HT1080 (cell line): ENCODE measurements at regions not wholly inside any gene's neighbourhood (a gene's known extent, or its start where the extent isn't known, plus 50 kb on each side); places are given as distances from the start of the nearest gene placed in this dataset.

Experiments used
- DNase-seq: peaks from one replicate; pipeline ENCODE4 v3.0.0-alpha.2; 2015; ENCODE audit warnings: low read depth

DNA sequence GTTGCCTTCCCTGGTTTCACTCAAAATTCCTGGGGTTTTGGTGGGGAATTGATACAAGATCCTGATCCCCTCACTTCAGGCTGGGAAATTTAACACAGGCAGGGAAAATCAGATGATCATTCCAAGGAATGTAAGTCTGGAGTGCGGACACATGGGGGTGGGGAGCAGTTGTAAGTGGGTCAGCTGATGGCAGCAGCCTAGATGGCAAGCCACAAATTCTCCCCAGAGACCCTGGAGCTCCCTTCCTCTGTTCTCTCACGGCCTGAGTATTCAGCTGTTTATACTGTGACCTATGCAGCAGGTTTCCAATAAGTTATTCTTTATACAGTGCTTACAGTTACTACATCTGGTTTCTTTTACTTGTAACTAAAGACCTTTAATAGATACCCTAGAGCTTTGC, 144.9 kb downstream of the SH3BGRL2 start:
- DNase-seq = no peak

DNA sequence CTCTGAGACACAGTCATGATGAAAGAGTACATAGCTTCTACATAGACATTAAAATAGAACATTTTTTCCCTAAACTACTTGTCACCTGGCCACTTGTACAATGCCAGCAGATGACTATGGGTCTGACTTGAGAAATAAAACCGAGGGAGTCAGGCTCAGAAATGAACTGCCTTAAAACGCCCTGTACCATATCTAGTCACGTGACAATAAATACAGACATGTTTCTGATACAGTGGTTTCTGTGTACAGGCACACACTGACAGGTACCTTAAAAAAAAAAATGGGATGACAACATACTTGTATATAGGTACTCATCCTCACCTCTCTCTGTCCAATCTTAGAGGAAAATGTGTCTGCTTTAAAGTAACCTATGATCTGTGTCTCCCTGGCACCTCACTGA, 144.1 kb downstream of the SH3BGRL2 start:
- DNase-seq = no peak

DNA sequence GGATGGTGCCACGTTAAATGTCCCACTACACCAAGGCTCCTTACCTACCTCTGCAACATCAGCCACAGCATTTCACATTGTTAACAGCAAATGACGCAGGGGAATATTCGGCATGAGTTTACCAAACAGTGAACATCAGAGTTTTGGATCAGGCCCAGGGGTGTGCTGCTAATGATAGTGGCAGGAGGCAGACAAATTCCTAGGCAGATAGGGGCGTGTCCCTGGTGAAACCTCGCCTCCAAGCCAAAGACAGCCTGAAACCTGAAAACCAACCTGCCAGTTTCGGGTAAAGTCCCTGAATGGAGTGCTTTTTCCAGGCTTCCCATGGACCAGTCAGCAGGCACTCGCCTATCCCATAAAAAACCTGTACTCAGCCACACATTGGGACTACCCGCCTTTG, 133.6 kb downstream of the SH3BGRL2 start:
- no peak for DNase-seq

DNA sequence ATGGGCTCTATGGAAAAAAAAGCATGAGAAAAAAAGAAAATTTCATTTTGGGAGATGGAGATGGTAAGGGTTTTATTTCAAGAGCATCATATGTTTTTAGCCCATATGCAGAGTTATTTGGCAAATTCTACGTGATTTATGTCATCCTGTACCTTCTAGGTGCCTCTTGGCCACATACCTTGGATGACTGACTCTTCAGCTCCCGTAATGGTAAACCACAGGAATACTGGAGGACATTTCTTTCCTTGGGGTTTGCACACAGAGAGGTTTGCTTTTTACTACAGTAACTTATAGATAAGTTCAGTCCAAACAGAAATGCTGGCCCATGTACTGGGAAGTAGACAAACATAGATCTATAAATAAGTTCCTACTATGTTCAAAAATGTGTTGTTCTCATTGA, 132.2 kb downstream of the SH3BGRL2 start:
- DNase-seq = no peak

DNA sequence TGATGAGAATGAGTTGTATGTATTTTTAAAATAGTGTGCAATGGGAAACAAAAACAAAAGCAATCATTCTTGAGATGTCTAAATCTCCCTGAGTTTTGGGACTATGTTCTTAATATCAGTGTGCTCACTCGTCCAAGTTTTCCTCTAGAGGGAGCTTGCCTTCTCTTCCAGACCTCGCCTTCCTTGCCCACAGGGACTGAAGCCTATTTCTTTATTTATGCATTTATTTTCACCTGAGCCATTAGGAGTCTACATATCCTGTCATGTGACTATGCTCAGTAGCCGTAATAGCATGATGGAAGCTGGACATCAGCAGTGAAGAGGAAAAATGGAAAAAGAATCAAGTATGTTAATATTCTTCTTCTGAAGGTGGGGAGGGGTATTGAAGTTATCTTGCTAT, 131.2 kb downstream of the SH3BGRL2 start:
- peak; percentile 5 for DNase-seq

DNA sequence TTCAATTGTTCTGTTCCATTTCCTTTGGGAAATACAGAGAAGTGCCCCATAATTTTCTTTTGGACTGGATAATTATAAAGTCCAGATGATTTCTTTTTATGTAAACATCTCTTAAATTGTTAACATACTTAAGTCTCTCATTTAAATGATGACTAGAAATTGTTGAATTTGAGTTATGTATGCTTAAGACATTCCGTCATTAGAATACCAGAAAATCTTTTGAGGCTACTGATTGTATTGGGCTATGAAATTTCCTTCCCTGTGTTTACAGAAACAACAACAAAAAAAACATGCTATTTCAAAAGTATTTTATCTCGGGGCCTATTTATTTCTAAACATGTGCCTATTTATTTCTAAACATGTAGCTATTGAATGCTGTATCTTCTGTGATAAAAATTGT, 125.4 kb downstream of the SH3BGRL2 start:
- DNase-seq = no peak

DNA sequence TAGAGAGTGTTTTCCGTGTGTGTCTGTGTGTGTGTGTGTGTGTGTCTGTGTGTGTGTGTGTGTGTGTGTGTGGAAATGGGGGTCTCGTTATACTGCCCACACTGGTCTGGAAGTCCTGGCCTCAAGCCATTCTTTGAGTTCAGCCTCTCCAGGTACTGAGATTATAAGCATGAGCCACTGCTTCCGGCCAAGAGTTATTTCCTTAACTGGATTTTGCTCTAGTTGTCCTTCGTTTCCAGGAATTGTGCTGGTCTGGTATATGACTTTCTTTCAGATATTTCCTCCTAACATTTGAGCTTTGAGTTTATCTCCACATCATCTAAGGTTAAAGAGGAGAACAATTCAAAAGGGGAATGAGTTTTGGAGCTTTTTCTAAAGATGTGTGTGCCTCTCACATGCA, 124.8 kb downstream of the SH3BGRL2 start:
- no peak for DNase-seq
